ENCODE measurements at regions not wholly inside any gene's neighbourhood (a gene's known extent, or its start where the extent isn't known, plus 50 kb on each side); places are given as distances from the start of the nearest gene placed in this dataset.

- H3K79me2 ChIP-seq (ENCODE audit: control insufficient read depth, insufficient read depth, low read length): no peaks in the 10 kb centered on the region
- SMC1A ChIA-PET (ENCODE audit: uncharacterized antibody, unreplicated experiment): interaction anchor here (0.7 to 2.6 kb wide), 6 partner anchors 10 to 420 kb away, joined by 3 to 12 read pairs (median 5); no protein-coding TSS in a partner anchor
- intact Hi-C loops (cut with micrococcal nuclease; ENCODE audit: unreplicated experiment): no loop called here
Measured at GRCh38 chr4:178086320-178086719, 644.1 kb upstream of the AGA start.

More at GRCh38 chr4:178086320-178086719, 644.1 kb upstream of the AGA start:
- no peak overlapping the region for H3K4me3 ChIP-seq
- TF ChIP-seq YY1 (IDR thresholded peaks at IDR 0.05; ENCODE audit: low read depth, low read length): no peak
- TF ChIP-seq CEBPZ (IDR thresholded peaks at IDR 0.05; ENCODE audit: low read depth, low read length): no peak
- no peak for TF ChIP-seq BCLAF1 (IDR thresholded peaks at IDR 0.05)
- TF ChIP-seq SRF (IDR thresholded peaks at IDR 0.05; ENCODE audit: low read depth in 2 of 2, low read length in 2 of 2): no peak
- TF ChIP-seq ZNF592 (IDR thresholded peaks at IDR 0.05): no peak
- no peak for TF ChIP-seq ATF3 (IDR thresholded peaks at IDR 0.05; ENCODE audit: borderline replicate concordance, extremely low read depth, low read depth, low read length)
- TF ChIP-seq ZNF24 (IDR thresholded peaks at IDR 0.05): no peak
- TF ChIP-seq NBN (IDR thresholded peaks at IDR 0.05): no peak
- no peak for TF ChIP-seq TCF3 (IDR thresholded peaks at IDR 0.05; ENCODE audit: borderline replicate concordance, insufficient read depth, low read depth, low read length)
- TF ChIP-seq CBX5 (IDR thresholded peaks at IDR 0.05; ENCODE audit: low read depth): no peak
- H3K27ac ChIP-seq (ENCODE audit: control insufficient read depth, insufficient read depth): no peak overlapping the region
- no peak for FAIRE-seq
- no peaks in the 10 kb centered on the region for H3K27me3 ChIP-seq (replicated peaks in 1 of 2; ENCODE audit: control insufficient read depth in 2 of 2, insufficient read depth in 2 of 2, low read length in 1 of 2)
- WGBS (ENCODE audit: insufficient coverage, insufficient replicate concordance, low lambda C conversion rate, missing lambda C conversion rate): 0% methylated on average over 2 of the region's 2 CpGs
- ChIA-PET RAD21 (ENCODE audit: unreplicated experiment) (interaction anchor here (0.8 to 2.2 kb wide), 5 partner anchors 11 to 419 kb away, joined by 3 to 18 read pairs (median 4); no protein-coding TSS in a partner anchor), CTCF (interaction anchor here (0.8 to 2.9 kb wide), 10 partner anchors 9 to 532 kb away, joined by 3 to 25 read pairs (median 4); no protein-coding TSS in a partner anchor), POLR2A (no interaction called here)
- in situ Hi-C loops (cut with MboI): no loop called here
- ATAC-seq: no peak; the same call in 2 of the 3 replicates
- no peaks in the 10 kb centered on the region for H3K9me3 ChIP-seq (replicated peaks; ENCODE audit: control insufficient read depth, insufficient read depth, low read length)
- no peak overlapping the region for H3K9ac ChIP-seq (ENCODE audit: control insufficient read depth, insufficient read depth, low read length)
- DNase-seq (ENCODE audit: low read depth, low spot score): no peak
- BruUV-seq (replicated peaks): no TSS peak
- no peaks in the 10 kb centered on the region for H3K36me3 ChIP-seq (ENCODE audit: control insufficient read depth in 2 of 2, insufficient read depth in 2 of 2, low read length in 1 of 2)
- no peak overlapping the region for H2AFZ ChIP-seq (ENCODE audit: control insufficient read depth, low read depth, low read length)
- H3K4me1 ChIP-seq (ENCODE audit: control insufficient read depth, insufficient read depth, low read length): no peaks in the 10 kb centered on the region
- H4K20me1 ChIP-seq (ENCODE audit: control insufficient read depth, insufficient read depth): no peaks in the 10 kb centered on the region
- H3K4me2 ChIP-seq (ENCODE audit: control insufficient read depth, insufficient read depth): no peak overlapping the region

Measured in GM12878 (cell line).